BJ (cell line): ENCODE measurements at regions not wholly inside any gene's neighbourhood (a gene's known extent, or its start where the extent isn't known, plus 50 kb on each side); places are given as distances from the start of the nearest gene placed in this dataset.

Source experiments
- CTCF ChIA-PET: fragments of 350-600 bp; formaldehyde crosslinking; extraction: SDS; loops from one replicate; lab custom pipeline; 2021; ENCODE audit warnings: antibody characterized with exemption, inconsistent platforms; lab: Yijun Ruan, JAX
- POLR2A ChIA-PET: fragments of 300-600 bp; sonication (Branson Sonifier 250); formaldehyde crosslinking; extraction: SDS; loops from one replicate; lab custom pipeline; 2021; ENCODE audit warnings: antibody characterized with exemption; lab: Charles Lee
- DNase-seq: peaks from one replicate; pipeline ENCODE4 v3.0.0-alpha.2; 2011; ENCODE audit warnings: low read depth
- H3K27me3 ChIP-seq: 2 replicates; pipeline ENCODE4 v1.6.0; 2011; ENCODE audit warnings: low read length; ENCODE audit not compliant: control insufficient read depth, insufficient read depth
- H3K36me3 ChIP-seq: 2 replicates; pipeline ENCODE4 v1.5.1; 2011; ENCODE audit warnings: low read length; ENCODE audit not compliant: control insufficient read depth, insufficient read depth
- H3K4me3 ChIP-seq: 2 replicates; pipeline ENCODE4 v1.5.1; 2011; ENCODE audit warnings: low read depth, mild to moderate bottlenecking, control low read depth, low read length
- TF ChIP-seq, protein P1 (sequence below): IDR thresholded peaks from 2 replicates; pipeline ENCODE4 v1.5.1; 2011; ENCODE audit warnings: low read depth, mild to moderate bottlenecking, control low read depth, inconsistent platforms, low read length, moderate library complexity; ENCODE audit not compliant: insufficient read depth

DNA sequence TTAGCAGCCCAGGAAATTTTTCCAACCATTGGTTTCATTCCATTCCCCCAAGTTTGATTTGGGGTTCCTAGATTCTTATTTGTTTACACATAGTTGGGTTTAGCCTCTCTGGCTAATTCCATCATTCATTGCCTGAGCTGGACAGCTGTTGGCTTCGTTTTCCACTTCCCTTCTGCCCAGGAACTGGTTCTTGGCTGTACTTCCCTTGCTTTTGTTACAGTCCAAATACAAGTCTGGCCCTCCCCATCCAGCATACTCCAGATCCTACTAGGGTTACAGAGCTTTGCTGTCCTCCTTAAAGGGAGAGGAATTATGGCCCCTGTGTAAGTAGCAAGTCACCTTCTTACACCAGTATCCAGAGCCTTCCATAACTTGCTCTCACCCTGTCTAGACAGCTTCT lies 356.3 kb downstream of the FAT3 start:
- no peak for DNase-seq
- no peak overlapping the region for H3K4me3 ChIP-seq
- no peaks in the 10 kb centered on the region for H3K27me3 ChIP-seq
- ChIA-PET POLR2A (no interaction called here), CTCF (interaction anchor here (0.6 kb wide), 1 partner anchor 1389 kb away, joined by 3 read pairs; no protein-coding TSS in a partner anchor)
- H3K36me3 ChIP-seq: no peaks in the 10 kb centered on the region
- TF ChIP-seq, protein P1, sequence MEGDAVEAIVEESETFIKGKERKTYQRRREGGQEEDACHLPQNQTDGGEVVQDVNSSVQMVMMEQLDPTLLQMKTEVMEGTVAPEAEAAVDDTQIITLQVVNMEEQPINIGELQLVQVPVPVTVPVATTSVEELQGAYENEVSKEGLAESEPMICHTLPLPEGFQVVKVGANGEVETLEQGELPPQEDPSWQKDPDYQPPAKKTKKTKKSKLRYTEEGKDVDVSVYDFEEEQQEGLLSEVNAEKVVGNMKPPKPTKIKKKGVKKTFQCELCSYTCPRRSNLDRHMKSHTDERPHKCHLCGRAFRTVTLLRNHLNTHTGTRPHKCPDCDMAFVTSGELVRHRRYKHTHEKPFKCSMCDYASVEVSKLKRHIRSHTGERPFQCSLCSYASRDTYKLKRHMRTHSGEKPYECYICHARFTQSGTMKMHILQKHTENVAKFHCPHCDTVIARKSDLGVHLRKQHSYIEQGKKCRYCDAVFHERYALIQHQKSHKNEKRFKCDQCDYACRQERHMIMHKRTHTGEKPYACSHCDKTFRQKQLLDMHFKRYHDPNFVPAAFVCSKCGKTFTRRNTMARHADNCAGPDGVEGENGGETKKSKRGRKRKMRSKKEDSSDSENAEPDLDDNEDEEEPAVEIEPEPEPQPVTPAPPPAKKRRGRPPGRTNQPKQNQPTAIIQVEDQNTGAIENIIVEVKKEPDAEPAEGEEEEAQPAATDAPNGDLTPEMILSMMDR: no peak

DNA sequence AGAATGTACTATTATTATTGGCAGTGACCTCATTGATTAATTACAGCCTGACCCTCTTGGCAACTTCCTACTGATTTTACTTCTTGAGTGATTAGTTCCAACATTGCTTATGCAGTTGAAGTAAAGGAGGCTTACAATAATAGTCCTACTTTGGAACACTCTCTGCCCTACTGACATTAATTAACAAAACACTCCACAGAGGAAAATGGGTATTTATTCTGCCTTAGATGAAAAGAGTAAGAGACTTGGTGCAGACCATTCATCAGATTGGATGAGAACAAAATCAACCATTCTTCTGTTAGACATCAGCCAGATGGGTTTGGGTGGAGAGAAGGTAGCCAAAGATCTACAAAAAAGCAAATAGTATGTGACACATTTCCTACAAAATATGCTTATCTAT lies 363.8 kb downstream of the FAT3 start:
- POLR2A ChIA-PET: no interaction called here
- Histone ChIP-seq H3K27me3 (no peaks in the 10 kb centered on the region), H3K4me3 (no peak overlapping the region), H3K36me3 (no peaks in the 10 kb centered on the region)
- CTCF ChIA-PET: no interaction called here
- TF ChIP-seq, protein P1: no peak
- no peak for DNase-seq

DNA sequence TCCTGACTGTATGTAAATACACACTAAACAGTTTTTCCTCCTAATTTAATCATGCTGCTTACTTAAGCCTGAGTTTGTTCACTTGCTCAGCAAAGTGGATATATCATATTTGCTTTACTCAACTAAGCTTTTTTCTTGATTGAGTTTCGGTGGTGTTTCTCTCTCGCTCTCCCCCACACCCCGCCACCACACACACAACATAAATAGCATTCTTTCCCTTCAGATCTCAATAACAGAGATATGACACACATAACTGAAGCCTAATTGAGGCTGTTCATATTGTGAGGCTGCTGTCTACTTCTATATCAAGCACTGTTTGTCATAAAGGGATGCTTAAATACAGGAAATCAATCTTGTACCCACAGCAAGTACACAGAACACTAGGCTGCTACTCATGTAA lies 364.9 kb downstream of the FAT3 start:
- ChIA-PET CTCF (interaction anchor here (1.6 kb wide), 1 partner anchor 13 kb away, joined by 3 read pairs; no protein-coding TSS in a partner anchor), POLR2A (no interaction called here)
- Histone ChIP-seq H3K4me3 (no peak overlapping the region), H3K36me3 (no peaks in the 10 kb centered on the region), H3K27me3 (no peaks in the 10 kb centered on the region)
- DNase-seq: no peak
- TF ChIP-seq, protein P1: no peak

DNA sequence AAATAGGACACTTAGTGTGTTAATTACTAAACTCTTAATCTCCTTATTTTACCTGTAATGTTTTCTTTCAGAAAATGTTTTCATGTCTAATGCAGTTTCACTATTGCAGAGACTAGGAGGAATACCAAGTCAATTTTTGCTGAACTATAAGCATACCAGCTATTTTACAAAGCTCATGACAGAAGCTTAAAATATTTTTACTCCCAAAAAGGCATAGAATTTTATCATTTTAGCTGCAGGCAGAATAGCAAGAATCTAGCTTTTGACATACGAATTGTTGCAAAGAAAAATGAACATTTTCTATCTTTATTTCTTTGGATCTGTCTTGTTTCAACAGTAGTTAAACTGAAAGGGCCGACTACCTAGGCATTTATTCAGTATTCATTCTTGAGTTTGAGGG lies 366.9 kb downstream of the FAT3 start:
- CTCF ChIA-PET: no interaction called here
- POLR2A ChIA-PET: no interaction called here
- DNase-seq: no peak

DNA sequence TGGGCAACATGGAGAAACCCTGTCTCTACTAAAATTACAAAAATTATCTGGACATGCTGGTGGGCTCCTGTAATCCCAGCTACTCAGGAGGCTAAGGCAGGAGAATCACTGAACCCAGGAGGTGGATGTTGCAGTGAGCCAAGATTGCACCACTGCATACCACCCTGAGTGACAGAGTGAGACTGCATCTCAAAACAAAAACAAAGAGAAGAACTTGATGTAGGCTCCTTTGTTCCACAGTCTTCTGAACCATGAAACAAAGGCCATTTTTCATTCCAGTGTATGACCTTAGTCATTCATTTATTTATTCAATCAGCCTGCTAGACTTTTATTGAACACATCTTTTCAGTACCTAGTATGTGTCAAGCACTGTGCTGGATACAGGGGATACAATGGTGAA lies 369.6 kb downstream of the FAT3 start:
- POLR2A ChIA-PET: no interaction called here
- no peak overlapping the region for H3K4me3 ChIP-seq
- H3K27me3 ChIP-seq: no peaks in the 10 kb centered on the region
- TF ChIP-seq, protein P1: no peak
- H3K36me3 ChIP-seq: no peaks in the 10 kb centered on the region
- CTCF ChIA-PET: no interaction called here
- DNase-seq: no peak

More for the DNA sequence above, 366.9 kb downstream of the FAT3 start:
- H3K36me3 ChIP-seq: no peaks in the 10 kb centered on the region
- no peaks in the 10 kb centered on the region for H3K27me3 ChIP-seq
- no peak overlapping the region for H3K4me3 ChIP-seq
- TF ChIP-seq, protein P1: no peak
